OCI-LY7 (cell line): ENCODE measurements at regions not wholly inside any gene's neighbourhood (a gene's known extent, or its start where the extent isn't known, plus 50 kb on each side); places are given as distances from the start of the nearest gene placed in this dataset. TPM values are rescaled to one million over a fixed set of nuclear protein-coding genes. Genes with fewer than 3 reads are reported as not detected.

Source experiments
- small RNA-seq: library from RNA; depleted of rRNA; stranded (forward); fragments of <200 nt; gene quantifications from one replicate; pipeline ENCODE3, GENCODE V24; 2014

Small RNA genes lying in the stretch of these regions (small RNA-seq; reads per million reads assigned to genes)
- not detected for gene RF00561
